Neural cell (in vitro differentiated cells): ENCODE measurements at regions not wholly inside any gene's neighbourhood (a gene's known extent, or its start where the extent isn't known, plus 50 kb on each side); places are given as distances from the start of the nearest gene placed in this dataset.

Source experiments
- H2AFZ ChIP-seq: fragments of 200-600, 300-800 bp; sonication (generic), shearing (Covaris generic); 2 replicates; pipeline ENCODE4 v1.6.0; 2014; ENCODE audit warnings: low read depth, mild to moderate bottlenecking, antibody characterized with exemption, low read length, moderate library complexity
- H3F3A ChIP-seq: fragments of 200-600 bp; shearing (Covaris generic); 2 replicates; pipeline ENCODE4 v1.6.1; 2016; ENCODE audit warnings: mild to moderate bottlenecking, moderate library complexity, mixed read lengths, antibody characterized with exemption, low read length; ENCODE audit not compliant: insufficient read depth, poor library complexity, severe bottlenecking
- H3K27ac ChIP-seq: fragments of 200-600, 300-800 bp; sonication (generic), shearing (Covaris generic); 2 replicates; pipeline ENCODE4 v1.5.1; 2014; ENCODE audit warnings: mild to moderate bottlenecking, low read length, moderate library complexity
- H3K27me3 ChIP-seq: fragments of 300-800, 200-600 bp; sonication (generic), shearing (Covaris generic); 2 replicates; pipeline ENCODE4 v1.6.0; 2014; ENCODE audit warnings: mild to moderate bottlenecking, low read depth, low read length, moderate library complexity; ENCODE audit not compliant: insufficient read depth
- H3K36me3 ChIP-seq: fragments of 300-800, 200-600 bp; sonication (generic), shearing (Covaris generic); 2 replicates; pipeline ENCODE4 v1.5.1; 2014; ENCODE audit warnings: mild to moderate bottlenecking, antibody characterized with exemption, low read length, moderate library complexity; ENCODE audit not compliant: insufficient read depth
- H3K4me2 ChIP-seq: fragments of 300-800, 200-600 bp; sonication (generic), shearing (Covaris generic); 2 replicates; pipeline ENCODE4 v1.6.0; 2014; ENCODE audit warnings: mild to moderate bottlenecking, low read length
- H3K4me3 ChIP-seq: fragments of 300-800, 200-600 bp; sonication (generic), shearing (Covaris generic); 2 replicates; pipeline ENCODE4 v1.5.1; 2014; ENCODE audit warnings: mild to moderate bottlenecking, low read length, moderate library complexity
- H3K79me2 ChIP-seq: fragments of 200-600 bp; shearing (Covaris generic); replicated peaks from 2 replicates; pipeline ENCODE4 v1.6.0; 2014; ENCODE audit warnings: mild to moderate bottlenecking, low read length, moderate library complexity; ENCODE audit not compliant: insufficient read depth
- H3K9ac ChIP-seq: fragments of 300-800, 200-600 bp; sonication (generic), shearing (Covaris generic); 2 replicates; pipeline ENCODE4 v1.6.1; 2016; ENCODE audit warnings: mild to moderate bottlenecking, low read length, mixed read lengths
- H3K9me2 ChIP-seq: fragments of 200-600 bp; shearing (Covaris generic); 2 replicates; pipeline ENCODE4 v1.6.1; 2016; ENCODE audit warnings: mild to moderate bottlenecking, low read length, mixed read lengths; ENCODE audit not compliant: insufficient read depth
- H3K9me3 ChIP-seq: fragments of 200-600, 300-800 bp; sonication (generic), shearing (Covaris generic); 2 replicates; pipeline ENCODE4 v1.6.1; 2016; ENCODE audit warnings: mild to moderate bottlenecking, mixed run types, low read length, moderate library complexity, mixed read lengths
- H4K20me1 ChIP-seq: fragments of 200-600 bp; shearing (Covaris generic); 2 replicates; pipeline ENCODE4 v1.6.1; 2016; ENCODE audit warnings: mild to moderate bottlenecking, mixed run types; ENCODE audit not compliant: insufficient read depth
- EP300 ChIP-seq: fragments of 450-650 bp; conservative IDR thresholded peaks from 2 replicates; pipeline ENCODE4 v1.6.1; 2014; ENCODE audit warnings: antibody characterized with exemption, mild to moderate bottlenecking, moderate library complexity; ENCODE audit not compliant: poor library complexity, severe bottlenecking
- EZH2 ChIP-seq: fragments of 200-600, 300-800 bp; shearing (Covaris generic), sonication (generic); IDR thresholded peaks from 2 replicates; pipeline ENCODE4 v1.6.1; 2014; ENCODE audit warnings: antibody characterized with exemption, low read length, borderline replicate concordance, mild to moderate bottlenecking; ENCODE audit not compliant: insufficient read depth, poor library complexity, severe bottlenecking
- MXI1 ChIP-seq: fragments of 450-650 bp; conservative IDR thresholded peaks from 2 replicates; pipeline ENCODE4 v1.6.1; 2014; ENCODE audit warnings: antibody characterized with exemption, mild to moderate bottlenecking; ENCODE audit not compliant: poor library complexity, severe bottlenecking
- POLR2AphosphoS5 ChIP-seq: IDR thresholded peaks from 2 replicates; pipeline ENCODE4 v1.6.1; 2012
- RAD21 ChIP-seq: fragments of 450-650 bp; conservative IDR thresholded peaks from 2 replicates; pipeline ENCODE4 v1.6.1; 2014; ENCODE audit warnings: antibody characterized with exemption, mild to moderate bottlenecking, moderate library complexity
- SMC3 ChIP-seq: fragments of 450-650 bp; conservative IDR thresholded peaks from 2 replicates; pipeline ENCODE4 v1.6.1; 2014; ENCODE audit warnings: antibody characterized with exemption, mild to moderate bottlenecking, moderate library complexity; ENCODE audit not compliant: poor library complexity
- TAF1 ChIP-seq: IDR thresholded peaks from 2 replicates; pipeline ENCODE4 v1.6.1; 2012; ENCODE audit warnings: low read depth
- TF ChIP-seq, protein P1 (sequence below): fragments of 450-650 bp; IDR thresholded peaks from 2 replicates; pipeline ENCODE4 v1.5.1; 2014; ENCODE audit warnings: antibody characterized with exemption, mild to moderate bottlenecking, moderate library complexity; ENCODE audit not compliant: poor library complexity, severe bottlenecking
- TF ChIP-seq, protein P2 (sequence below): IDR thresholded peaks from 2 replicates; pipeline ENCODE4 v1.6.1; 2012; ENCODE audit warnings: borderline replicate concordance

DNA sequence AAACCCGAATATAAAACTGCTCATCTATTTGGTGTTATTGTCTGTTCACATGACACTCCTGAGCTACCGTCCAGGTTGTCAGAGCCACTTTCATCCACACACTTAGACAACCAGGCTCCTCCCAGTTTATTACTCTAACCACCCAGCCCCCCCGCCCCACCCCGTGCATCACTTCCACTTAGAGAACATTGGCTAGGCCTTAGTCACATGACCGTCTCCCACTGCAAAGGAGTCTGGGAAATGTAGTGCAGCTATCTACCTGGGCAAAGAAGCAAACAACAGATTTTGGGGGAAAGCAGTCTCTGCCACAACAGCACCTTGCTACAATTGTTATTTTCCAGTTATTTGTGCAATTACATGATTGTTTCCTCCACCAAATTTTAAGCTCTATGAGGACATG lies 57.6 kb upstream of the RBPJ start:
- Histone ChIP-seq H3K27ac (no peak overlapping the region), H2AFZ (no peak overlapping the region), H3F3A (no peaks in the 10 kb centered on the region), H3K9me2 (no peaks in the 10 kb centered on the region), H3K4me3 (no peak overlapping the region), H3K79me2 (no peaks in the 10 kb centered on the region), H4K20me1 (no peaks in the 10 kb centered on the region), H3K36me3 (no peaks in the 10 kb centered on the region), H3K9me3 (no peaks in the 10 kb centered on the region), H3K9ac (no peak overlapping the region), H3K27me3 (no peaks in the 10 kb centered on the region), H3K4me2 (no peak overlapping the region)
- TF ChIP-seq MXI1 (no peak), TAF1 (no peak)

DNA sequence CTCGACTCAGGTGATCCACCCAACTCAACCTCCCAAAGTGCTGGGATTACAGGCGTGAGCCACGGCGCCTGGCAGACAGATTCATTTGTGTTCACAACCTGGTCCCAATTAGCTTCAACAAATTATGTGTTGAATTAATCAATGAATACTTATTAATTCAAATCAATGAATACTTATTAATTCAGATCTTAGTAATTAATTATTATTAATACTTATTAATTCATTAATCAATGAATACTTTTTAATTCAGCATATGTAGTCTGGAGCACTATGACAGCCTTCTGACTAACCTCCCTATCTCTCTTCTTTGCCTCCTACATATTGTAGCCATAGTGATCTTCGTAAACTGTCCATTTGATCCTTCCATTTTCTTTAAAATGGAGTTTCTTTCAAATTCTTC lies 56.7 kb upstream of the RBPJ start:
- H4K20me1 ChIP-seq = no peaks in the 10 kb centered on the region
- H3K36me3 ChIP-seq = no peaks in the 10 kb centered on the region
- H3K27ac ChIP-seq = no peak overlapping the region
- H3K27me3 ChIP-seq = no peaks in the 10 kb centered on the region
- no peaks in the 10 kb centered on the region for H3K9me3 ChIP-seq
- no peak overlapping the region for H3K9ac ChIP-seq
- no peak overlapping the region for H3K4me3 ChIP-seq
- TF ChIP-seq POLR2AphosphoS5 (no peak), SMC3 (no peak), TAF1 (no peak), RAD21 (no peak), EZH2 (no peak), MXI1 (no peak), EP300 (no peak)
- TF ChIP-seq, protein P1, sequence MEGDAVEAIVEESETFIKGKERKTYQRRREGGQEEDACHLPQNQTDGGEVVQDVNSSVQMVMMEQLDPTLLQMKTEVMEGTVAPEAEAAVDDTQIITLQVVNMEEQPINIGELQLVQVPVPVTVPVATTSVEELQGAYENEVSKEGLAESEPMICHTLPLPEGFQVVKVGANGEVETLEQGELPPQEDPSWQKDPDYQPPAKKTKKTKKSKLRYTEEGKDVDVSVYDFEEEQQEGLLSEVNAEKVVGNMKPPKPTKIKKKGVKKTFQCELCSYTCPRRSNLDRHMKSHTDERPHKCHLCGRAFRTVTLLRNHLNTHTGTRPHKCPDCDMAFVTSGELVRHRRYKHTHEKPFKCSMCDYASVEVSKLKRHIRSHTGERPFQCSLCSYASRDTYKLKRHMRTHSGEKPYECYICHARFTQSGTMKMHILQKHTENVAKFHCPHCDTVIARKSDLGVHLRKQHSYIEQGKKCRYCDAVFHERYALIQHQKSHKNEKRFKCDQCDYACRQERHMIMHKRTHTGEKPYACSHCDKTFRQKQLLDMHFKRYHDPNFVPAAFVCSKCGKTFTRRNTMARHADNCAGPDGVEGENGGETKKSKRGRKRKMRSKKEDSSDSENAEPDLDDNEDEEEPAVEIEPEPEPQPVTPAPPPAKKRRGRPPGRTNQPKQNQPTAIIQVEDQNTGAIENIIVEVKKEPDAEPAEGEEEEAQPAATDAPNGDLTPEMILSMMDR = no peak
- TF ChIP-seq, protein P2, sequence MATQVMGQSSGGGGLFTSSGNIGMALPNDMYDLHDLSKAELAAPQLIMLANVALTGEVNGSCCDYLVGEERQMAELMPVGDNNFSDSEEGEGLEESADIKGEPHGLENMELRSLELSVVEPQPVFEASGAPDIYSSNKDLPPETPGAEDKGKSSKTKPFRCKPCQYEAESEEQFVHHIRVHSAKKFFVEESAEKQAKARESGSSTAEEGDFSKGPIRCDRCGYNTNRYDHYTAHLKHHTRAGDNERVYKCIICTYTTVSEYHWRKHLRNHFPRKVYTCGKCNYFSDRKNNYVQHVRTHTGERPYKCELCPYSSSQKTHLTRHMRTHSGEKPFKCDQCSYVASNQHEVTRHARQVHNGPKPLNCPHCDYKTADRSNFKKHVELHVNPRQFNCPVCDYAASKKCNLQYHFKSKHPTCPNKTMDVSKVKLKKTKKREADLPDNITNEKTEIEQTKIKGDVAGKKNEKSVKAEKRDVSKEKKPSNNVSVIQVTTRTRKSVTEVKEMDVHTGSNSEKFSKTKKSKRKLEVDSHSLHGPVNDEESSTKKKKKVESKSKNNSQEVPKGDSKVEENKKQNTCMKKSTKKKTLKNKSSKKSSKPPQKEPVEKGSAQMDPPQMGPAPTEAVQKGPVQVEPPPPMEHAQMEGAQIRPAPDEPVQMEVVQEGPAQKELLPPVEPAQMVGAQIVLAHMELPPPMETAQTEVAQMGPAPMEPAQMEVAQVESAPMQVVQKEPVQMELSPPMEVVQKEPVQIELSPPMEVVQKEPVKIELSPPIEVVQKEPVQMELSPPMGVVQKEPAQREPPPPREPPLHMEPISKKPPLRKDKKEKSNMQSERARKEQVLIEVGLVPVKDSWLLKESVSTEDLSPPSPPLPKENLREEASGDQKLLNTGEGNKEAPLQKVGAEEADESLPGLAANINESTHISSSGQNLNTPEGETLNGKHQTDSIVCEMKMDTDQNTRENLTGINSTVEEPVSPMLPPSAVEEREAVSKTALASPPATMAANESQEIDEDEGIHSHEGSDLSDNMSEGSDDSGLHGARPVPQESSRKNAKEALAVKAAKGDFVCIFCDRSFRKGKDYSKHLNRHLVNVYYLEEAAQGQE = no peak
- H2AFZ ChIP-seq = no peak overlapping the region
- no peaks in the 10 kb centered on the region for H3K9me2 ChIP-seq
- no peaks in the 10 kb centered on the region for H3K79me2 ChIP-seq
- no peak overlapping the region for H3K4me2 ChIP-seq
- no peaks in the 10 kb centered on the region for H3F3A ChIP-seq

DNA sequence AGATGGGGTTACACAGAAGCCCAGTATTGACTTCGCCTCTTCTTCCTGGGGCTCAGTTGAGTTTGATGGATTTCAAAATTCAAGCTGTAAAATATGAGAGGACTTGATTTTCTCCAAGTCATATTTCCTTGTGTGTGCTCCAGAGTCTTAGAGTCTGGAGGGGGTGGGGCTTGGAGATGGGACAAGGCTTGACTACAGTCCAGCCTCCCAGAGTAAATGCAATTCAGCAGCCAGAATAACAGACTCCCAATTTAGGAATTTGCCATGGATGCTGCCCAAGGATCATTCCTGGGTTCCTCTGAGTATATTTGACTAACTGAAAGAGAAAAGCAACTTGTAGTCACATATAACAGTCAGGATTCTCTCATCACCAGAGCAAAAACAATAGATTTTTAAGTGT lies 53.7 kb upstream of the RBPJ start:
- Histone ChIP-seq H3K9me2 (no peaks in the 10 kb centered on the region), H3F3A (no peaks in the 10 kb centered on the region), H3K9me3 (no peaks in the 10 kb centered on the region), H3K4me3 (no peak overlapping the region), H4K20me1 (no peaks in the 10 kb centered on the region), H3K79me2 (no peaks in the 10 kb centered on the region), H3K27ac (no peak overlapping the region), H3K9ac (no peak overlapping the region), H3K27me3 (no peaks in the 10 kb centered on the region), H3K36me3 (no peaks in the 10 kb centered on the region), H2AFZ (no peak overlapping the region), H3K4me2 (no peak overlapping the region)
- TF ChIP-seq POLR2AphosphoS5 (no peak), MXI1 (no peak), RAD21 (no peak), SMC3 (no peak), EZH2 (no peak), EP300 (no peak), TAF1 (no peak)
- TF ChIP-seq, protein P2 = no peak
- TF ChIP-seq, protein P1 = no peak
